CD4-positive, alpha-beta T cell (primary cell): ENCODE measurements at regions not wholly inside any gene's neighbourhood (a gene's known extent, or its start where the extent isn't known, plus 50 kb on each side); places are given as distances from the start of the nearest gene placed in this dataset.

Experiments used
- ATAC-seq: fragments of 200-7000 bp; cut with Tn5 transposase; one replicate; pipeline ENCODE4 v1.10.0; 2022; ENCODE audit warnings: mild to moderate bottlenecking; ENCODE audit not compliant: poor library complexity
- CTCF ChIA-PET: fragments of 350-600 bp; sonication (Branson Sonifier 250); formaldehyde crosslinking; loops from one replicate; lab custom pipeline; 2021; ENCODE audit warnings: antibody characterized with exemption, inconsistent platforms; lab: Charles Lee
- POLR2A ChIA-PET: fragments of 350-600 bp; sonication (Branson Sonifier 250); formaldehyde crosslinking; loops from one replicate; lab custom pipeline; 2021; ENCODE audit warnings: antibody characterized with exemption, inconsistent platforms; lab: Charles Lee
- DNase-seq, 14 experiments: peaks; one replicate each; pipeline ENCODE4 v3.0.0-alpha.2; 2013 to 2020; ENCODE audit warnings: mixed read lengths in 2 of 14
- H3K27ac ChIP-seq, 2 donors: one replicate each; pipeline versions ENCODE4 v1.5.1 to v1.7.0; 2013; ENCODE audit warnings: low read length in 2 of 2, low read depth in 1 of 2, mild to moderate bottlenecking in 1 of 2
- H3K27me3 ChIP-seq, 2 experiments: 1 replicate in 1 of 2; 2 replicates in 1 of 2; pipeline versions ENCODE4 v1.6.1 to v1.7.0; 2013; ENCODE audit warnings: low read length in 2 of 2, control low read depth in 1 of 2, mild to moderate bottlenecking in 1 of 2, moderate library complexity in 1 of 2; ENCODE audit not compliant: insufficient read depth in 2 of 2, control insufficient read depth in 1 of 2
- H3K36me3 ChIP-seq: one replicate; pipeline ENCODE4 v1.6.1; 2013; ENCODE audit warnings: low read length, control low read depth; ENCODE audit not compliant: insufficient read depth
- H3K4me1 ChIP-seq: one replicate; pipeline ENCODE4 v1.6.1; 2013; ENCODE audit warnings: low read length, control low read depth; ENCODE audit not compliant: insufficient read depth
- H3K4me3 ChIP-seq: one replicate; pipeline ENCODE4 v1.5.1; 2013; ENCODE audit warnings: mild to moderate bottlenecking, low read length, moderate library complexity
- H3K9me3 ChIP-seq, 2 experiments: 1 replicate in 1 of 2; 2 replicates in 1 of 2; pipeline versions ENCODE4 v1.6.1 to v1.7.0; 2013; ENCODE audit warnings: low read length in 2 of 2, mild to moderate bottlenecking in 2 of 2, control low read depth in 1 of 2, moderate library complexity in 1 of 2; ENCODE audit not compliant: control insufficient read depth in 1 of 2, insufficient read depth in 1 of 2
- H3K27ac Mint-ChIP-seq: one replicate; pipeline ENCODE4 v1.8.0; 2020; ENCODE audit warnings: mixed read lengths
- H3K27me3 Mint-ChIP-seq: one replicate; pipeline ENCODE4 v1.8.0; 2021; ENCODE audit warnings: mixed read lengths
- H3K36me3 Mint-ChIP-seq: one replicate; pipeline ENCODE4 v1.8.0; 2021; ENCODE audit warnings: low read depth, mixed read lengths
- H3K4me1 Mint-ChIP-seq: one replicate; pipeline ENCODE4 v1.8.0; 2021; ENCODE audit warnings: low read depth, mixed read lengths
- H3K4me3 Mint-ChIP-seq: one replicate; pipeline ENCODE4 v1.8.0; 2020; ENCODE audit warnings: mild to moderate bottlenecking, mixed read lengths
- H3K9me3 Mint-ChIP-seq: one replicate; pipeline ENCODE4 v1.8.0; 2020; ENCODE audit warnings: mixed read lengths
- CTCF ChIP-seq: fragments of 200-600 bp; IDR thresholded peaks from one replicate; pipeline ENCODE4 v1.8.0; 2022; ENCODE audit warnings: antibody characterized with exemption, mild to moderate bottlenecking
- intact Hi-C, 2 experiments: fragments of 100-400 bp; cut with DNase I in 1 of 2; cut with micrococcal nuclease in 1 of 2; formaldehyde crosslinking; loops; one replicate each; pipeline versions ENCODE4 v1.15.1 to v1.9.0; 2023 to 2025; cut with DNase I, micrococcal nuclease

- H3K27me3 ChIP-seq: no peaks in the 10 kb centered on the region
- H3K4me1 ChIP-seq: no peaks in the 10 kb centered on the region
- intact Hi-C loops: no loop called here
- H3K36me3 Mint-ChIP-seq: no peaks in the 10 kb centered on the region
- CTCF ChIA-PET: no interaction called here
- no peaks in the 10 kb centered on the region for H3K9me3 Mint-ChIP-seq
- no peaks in the 10 kb centered on the region for H3K9me3 ChIP-seq
- TF ChIP-seq CTCF: no peak
- DNase-seq (no peak), ATAC-seq (no peak)
- POLR2A ChIA-PET: no interaction called here
- no peak overlapping the region for H3K4me3 Mint-ChIP-seq
- H3K27ac Mint-ChIP-seq: no peak overlapping the region
- no peaks in the 10 kb centered on the region for H3K36me3 ChIP-seq
- no peak overlapping the region for H3K4me3 ChIP-seq
- no peaks in the 10 kb centered on the region for H3K4me1 Mint-ChIP-seq
- H3K27me3 Mint-ChIP-seq: no peaks in the 10 kb centered on the region
- H3K27ac ChIP-seq: no peak overlapping the region
Observed at GRCh38 chr14:41457393-41457792, 149.3 kb upstream of the LRFN5 start.

GRCh38 chr14:41449066-41449465 lies 157.6 kb upstream of the LRFN5 start:
- CTCF ChIA-PET: no interaction called here
- no peaks in the 10 kb centered on the region for H3K36me3 Mint-ChIP-seq
- intact Hi-C loops: no loop called here
- Histone ChIP-seq H3K27ac (no peak overlapping the region), H3K4me1 (no peaks in the 10 kb centered on the region), H3K9me3 (no peaks in the 10 kb centered on the region), H3K4me3 (no peak overlapping the region), H3K36me3 (no peaks in the 10 kb centered on the region), H3K27me3 (no peaks in the 10 kb centered on the region)
- DNase-seq (no peak), ATAC-seq (no peak)
- H3K4me3 Mint-ChIP-seq: no peak overlapping the region
- H3K27me3 Mint-ChIP-seq: no peaks in the 10 kb centered on the region
- H3K27ac Mint-ChIP-seq: no peak overlapping the region
- H3K9me3 Mint-ChIP-seq: no peaks in the 10 kb centered on the region
- no peak for TF ChIP-seq CTCF
- POLR2A ChIA-PET: no interaction called here
- H3K4me1 Mint-ChIP-seq: no peaks in the 10 kb centered on the region

GRCh38 chr14:41446008-41446407 lies 160.7 kb upstream of the LRFN5 start:
- Histone ChIP-seq H3K36me3 (no peaks in the 10 kb centered on the region), H3K27ac (no peak overlapping the region), H3K9me3 (no peaks in the 10 kb centered on the region), H3K27me3 (no peaks in the 10 kb centered on the region), H3K4me1 (no peaks in the 10 kb centered on the region), H3K4me3 (no peak overlapping the region)
- DNase-seq (no peak), ATAC-seq (no peak)
- Mint-ChIP-seq H3K9me3 (no peaks in the 10 kb centered on the region), H3K27me3 (no peaks in the 10 kb centered on the region), H3K4me1 (no peaks in the 10 kb centered on the region), H3K27ac (no peak overlapping the region), H3K4me3 (no peak overlapping the region), H3K36me3 (no peaks in the 10 kb centered on the region)
- intact Hi-C loops: no loop called here
- CTCF ChIA-PET: no interaction called here
- TF ChIP-seq CTCF: no peak
- POLR2A ChIA-PET: no interaction called here
